Immature natural killer cell (primary cell): ENCODE measurements at regions not wholly inside any gene's neighbourhood (a gene's known extent, or its start where the extent isn't known, plus 50 kb on each side); places are given as distances from the start of the nearest gene placed in this dataset.

Experiments used
- DNase-seq, 3 donors: peaks; one replicate each; pipeline ENCODE4 v3.0.0; 2022; ENCODE audit warnings: mixed read lengths in 1 of 3
- H3K27ac Mint-ChIP-seq, 6 donors: one replicate each; pipeline ENCODE4 v1.8.0; 2020; ENCODE audit warnings: mixed read lengths in 6 of 6, mild to moderate bottlenecking in 5 of 6, inconsistent platforms in 4 of 6, moderate library complexity in 3 of 6
- H3K27me3 Mint-ChIP-seq, 3 donors: one replicate each; pipeline ENCODE4 v1.8.0; 2020 to 2021; ENCODE audit warnings: low read depth in 3 of 3, mild to moderate bottlenecking in 3 of 3, mixed read lengths in 3 of 3, moderate library complexity in 3 of 3, inconsistent platforms in 1 of 3
- H3K36me3 Mint-ChIP-seq, 3 donors: one replicate each; pipeline ENCODE4 v1.8.0; 2020; ENCODE audit warnings: mixed read lengths in 3 of 3, inconsistent platforms in 2 of 3, mild to moderate bottlenecking in 2 of 3
- H3K4me1 Mint-ChIP-seq, 2 donors: one replicate each; pipeline ENCODE4 v1.8.0; 2020; ENCODE audit warnings: inconsistent platforms in 2 of 2, mild to moderate bottlenecking in 2 of 2, mixed read lengths in 2 of 2, moderate library complexity in 1 of 2
- H3K4me3 Mint-ChIP-seq, 5 donors: one replicate each; pipeline ENCODE4 v1.8.0; 2020; ENCODE audit warnings: mild to moderate bottlenecking in 5 of 5, mixed read lengths in 5 of 5, inconsistent platforms in 3 of 5, moderate library complexity in 3 of 5
- H3K9me3 Mint-ChIP-seq, 6 donors: one replicate each; pipeline ENCODE4 v1.8.0; 2020; ENCODE audit warnings: mild to moderate bottlenecking in 6 of 6, mixed read lengths in 6 of 6, inconsistent platforms in 4 of 6, moderate library complexity in 3 of 6

GRCh38 chr15:36359286-36359685 is 220.1 kb upstream of the CDIN1 start:
- H3K4me3 Mint-ChIP-seq: no peak overlapping the region
- no peaks in the 10 kb centered on the region for H3K4me1 Mint-ChIP-seq
- no peak overlapping the region for H3K27ac Mint-ChIP-seq
- peaks cover 0 to 1% (median 0%) of the 10 kb centered on the region in 3 donors for H3K27me3 Mint-ChIP-seq
- DNase-seq: no peak
- H3K36me3 Mint-ChIP-seq: no peaks in the 10 kb centered on the region
- peaks cover 0 to 20% (median 4%) of the 10 kb centered on the region in 6 donors for H3K9me3 Mint-ChIP-seq

- H3K27ac Mint-ChIP-seq: no peak overlapping the region
- no peaks in the 10 kb centered on the region for H3K36me3 Mint-ChIP-seq
- H3K27me3 Mint-ChIP-seq: peaks cover 0 to 1% (median 0%) of the 10 kb centered on the region in 3 donors
- H3K4me1 Mint-ChIP-seq: no peaks in the 10 kb centered on the region
- H3K9me3 Mint-ChIP-seq: peaks cover 3 to 29% (median 4%) of the 10 kb centered on the region in 6 donors
- no peak overlapping the region for H3K4me3 Mint-ChIP-seq
- no peak for DNase-seq
These were observed 218.0 kb upstream of the CDIN1 start for GRCh38 chr15:36361351-36361870.

GRCh38 chr15:36362509-36362915 is 216.9 kb upstream of the CDIN1 start:
- Mint-ChIP-seq H3K4me3 (no peak overlapping the region), H3K36me3 (no peaks in the 10 kb centered on the region), H3K4me1 (no peaks in the 10 kb centered on the region), H3K27me3 (peaks cover 0 to 3% (median 0%) of the 10 kb centered on the region in 3 donors), H3K9me3 (peaks cover 0 to 33% (median 5%) of the 10 kb centered on the region in 6 donors), H3K27ac (no peak overlapping the region)
- DNase-seq: no peak

GRCh38 chr15:36363335-36363734 is 216.1 kb upstream of the CDIN1 start:
- H3K4me1 Mint-ChIP-seq: no peaks in the 10 kb centered on the region
- no peak overlapping the region for H3K4me3 Mint-ChIP-seq
- H3K9me3 Mint-ChIP-seq: peaks cover 0 to 31% (median 5%) of the 10 kb centered on the region in 6 donors
- no peaks in the 10 kb centered on the region for H3K36me3 Mint-ChIP-seq
- H3K27ac Mint-ChIP-seq: no peak overlapping the region
- DNase-seq: no peak
- peaks cover 0 to 2% (median 0%) of the 10 kb centered on the region in 3 donors for H3K27me3 Mint-ChIP-seq

GRCh38 chr15:36364377-36364776 is 215.0 kb upstream of the CDIN1 start:
- Mint-ChIP-seq H3K36me3 (no peaks in the 10 kb centered on the region), H3K9me3 (peaks cover 2 to 28% (median 7%) of the 10 kb centered on the region in 6 donors), H3K27ac (no peak overlapping the region), H3K27me3 (peaks cover 0 to 2% (median 0%) of the 10 kb centered on the region in 3 donors), H3K4me1 (no peaks in the 10 kb centered on the region), H3K4me3 (no peak overlapping the region)
- DNase-seq: no peak

- peaks cover 0 to 2% (median 0%) of the 10 kb centered on the region in 3 donors for H3K27me3 Mint-ChIP-seq
- H3K9me3 Mint-ChIP-seq: peaks cover 2 to 33% (median 8%) of the 10 kb centered on the region in 6 donors
- H3K4me3 Mint-ChIP-seq: no peak overlapping the region
- H3K4me1 Mint-ChIP-seq: no peaks in the 10 kb centered on the region
- DNase-seq: no peak
- H3K27ac Mint-ChIP-seq: no peak overlapping the region
- H3K36me3 Mint-ChIP-seq: no peaks in the 10 kb centered on the region
These were observed 213.5 kb upstream of the CDIN1 start for GRCh38 chr15:36365963-36366362.

- no peak overlapping the region for H3K4me3 Mint-ChIP-seq
- H3K4me1 Mint-ChIP-seq: no peaks in the 10 kb centered on the region
- H3K27ac Mint-ChIP-seq: no peak overlapping the region
- H3K36me3 Mint-ChIP-seq: no peaks in the 10 kb centered on the region
- no peak for DNase-seq
- peaks cover 2 to 28% (median 7%) of the 10 kb centered on the region in 6 donors for H3K9me3 Mint-ChIP-seq
- H3K27me3 Mint-ChIP-seq: peaks cover 0 to 2% (median 0%) of the 10 kb centered on the region in 3 donors
These were observed 209.2 kb upstream of the CDIN1 start for GRCh38 chr15:36370051-36370730.

GRCh38 chr15:36370731-36371112 is 208.7 kb upstream of the CDIN1 start:
- no peak overlapping the region for H3K4me3 Mint-ChIP-seq
- no peaks in the 10 kb centered on the region for H3K36me3 Mint-ChIP-seq
- H3K9me3 Mint-ChIP-seq: peaks cover 2 to 23% (median 7%) of the 10 kb centered on the region in 6 donors
- no peaks in the 10 kb centered on the region for H3K4me1 Mint-ChIP-seq
- no peak overlapping the region for H3K27ac Mint-ChIP-seq
- DNase-seq: no peak
- H3K27me3 Mint-ChIP-seq: peaks cover 0 to 2% (median 0%) of the 10 kb centered on the region in 3 donors

GRCh38 chr15:36371509-36371908 is 207.9 kb upstream of the CDIN1 start:
- Mint-ChIP-seq H3K27me3 (peaks cover 0 to 2% (median 0%) of the 10 kb centered on the region in 3 donors), H3K27ac (no peak overlapping the region), H3K36me3 (no peaks in the 10 kb centered on the region), H3K4me3 (no peak overlapping the region), H3K9me3 (peaks cover 2 to 19% (median 5%) of the 10 kb centered on the region in 6 donors), H3K4me1 (no peaks in the 10 kb centered on the region)
- DNase-seq: no peak

- H3K9me3 Mint-ChIP-seq: peaks cover 2 to 16% (median 3%) of the 10 kb centered on the region in 6 donors
- DNase-seq: no peak
- no peak overlapping the region for H3K27ac Mint-ChIP-seq
- H3K36me3 Mint-ChIP-seq: no peaks in the 10 kb centered on the region
- no peak overlapping the region for H3K4me3 Mint-ChIP-seq
- H3K4me1 Mint-ChIP-seq: no peaks in the 10 kb centered on the region
- no peaks in the 10 kb centered on the region for H3K27me3 Mint-ChIP-seq
These were observed 206.5 kb upstream of the CDIN1 start for GRCh38 chr15:36372968-36373367.

GRCh38 chr15:36373550-36373949 is 205.9 kb upstream of the CDIN1 start:
- no peaks in the 10 kb centered on the region for H3K36me3 Mint-ChIP-seq
- H3K9me3 Mint-ChIP-seq: peaks cover 2 to 22% (median 5%) of the 10 kb centered on the region in 6 donors
- no peak overlapping the region for H3K27ac Mint-ChIP-seq
- DNase-seq: no peak
- no peak overlapping the region for H3K4me3 Mint-ChIP-seq
- H3K27me3 Mint-ChIP-seq: no peaks in the 10 kb centered on the region
- H3K4me1 Mint-ChIP-seq: no peaks in the 10 kb centered on the region

- no peaks in the 10 kb centered on the region for H3K36me3 Mint-ChIP-seq
- H3K27me3 Mint-ChIP-seq: peaks cover 0 to 2% (median 0%) of the 10 kb centered on the region in 3 donors
- H3K4me3 Mint-ChIP-seq: no peak overlapping the region
- no peaks in the 10 kb centered on the region for H3K4me1 Mint-ChIP-seq
- DNase-seq: no peak
- no peak overlapping the region for H3K27ac Mint-ChIP-seq
- peaks cover 2 to 11% (median 6%) of the 10 kb centered on the region in 6 donors for H3K9me3 Mint-ChIP-seq
These were observed 190.3 kb upstream of the CDIN1 start for GRCh38 chr15:36389107-36389506.

- H3K27me3 Mint-ChIP-seq: peaks cover 0 to 2% (median 0%) of the 10 kb centered on the region in 3 donors
These were observed 188.9 kb upstream of the CDIN1 start for GRCh38 chr15:36390491-36390890.

GRCh38 chr15:36392676-36393266 is 186.7 kb upstream of the CDIN1 start:
- no peak overlapping the region for H3K27ac Mint-ChIP-seq
- peaks cover 0 to 11% (median 7%) of the 10 kb centered on the region in 6 donors for H3K9me3 Mint-ChIP-seq

More at GRCh38 chr15:36390491-36390890, 188.9 kb upstream of the CDIN1 start:
- Mint-ChIP-seq H3K27ac (no peak overlapping the region), H3K4me1 (no peaks in the 10 kb centered on the region), H3K4me3 (no peak overlapping the region), H3K36me3 (no peaks in the 10 kb centered on the region), H3K9me3 (peaks cover 6 to 11% (median 8%) of the 10 kb centered on the region in 6 donors)
- no peak for DNase-seq

More at GRCh38 chr15:36392676-36393266, 186.7 kb upstream of the CDIN1 start:
- H3K36me3 Mint-ChIP-seq: no peaks in the 10 kb centered on the region
- H3K4me3 Mint-ChIP-seq: no peak overlapping the region
- H3K27me3 Mint-ChIP-seq: peaks cover 0 to 2% (median 0%) of the 10 kb centered on the region in 3 donors
- H3K4me1 Mint-ChIP-seq: no peaks in the 10 kb centered on the region
- no peak for DNase-seq
